Spinal cord (tissue), 9 donors: ENCODE measurements at regions not wholly inside any gene's neighbourhood (a gene's known extent, or its start where the extent isn't known, plus 50 kb on each side); places are given as distances from the start of the nearest gene placed in this dataset.
"Not testable (repeated sequence)": the region's sequence is repeated elsewhere in the genome, so short reads cannot be mapped to it uniquely, and the experiment has no call there.

Experiments
- DNase-seq, 6 donors: peaks; one replicate each; pipeline versions ENCODE4 v3.0.0 to v3.0.0-alpha.2; 2013 to 2015; ENCODE audit warnings: low spot score in 6 of 6, low read depth in 4 of 6
- H3K27ac ChIP-seq: one replicate; pipeline ENCODE4 v1.5.1; 2013; ENCODE audit warnings: low read depth, low read length, control low read depth
- H3K27me3 ChIP-seq: one replicate; pipeline ENCODE4 v1.6.1; 2013; ENCODE audit warnings: low read length; ENCODE audit not compliant: control insufficient read depth, insufficient read depth
- H3K36me3 ChIP-seq: one replicate; pipeline ENCODE4 v1.6.1; 2013; ENCODE audit warnings: low read length; ENCODE audit not compliant: control insufficient read depth, insufficient read depth
- H3K4me1 ChIP-seq: one replicate; pipeline ENCODE4 v1.6.1; 2013; ENCODE audit warnings: low read length; ENCODE audit not compliant: control insufficient read depth, insufficient read depth
- H3K4me3 ChIP-seq: one replicate; pipeline ENCODE4 v1.5.1; 2013; ENCODE audit warnings: low read depth, low read length, control low read depth
- H3K9me3 ChIP-seq: one replicate; pipeline ENCODE4 v1.6.1; 2013; ENCODE audit warnings: low read length; ENCODE audit not compliant: control insufficient read depth, insufficient read depth
- WGBS: methylation state at CpG from one replicate; pipeline ENCODE4 v1.1.5; 2013; ENCODE audit warnings: missing lambda C conversion rate; ENCODE audit not compliant: insufficient coverage; 5-methylcytosine and 5-hydroxymethylcytosine counted together
- donor health status: healthy.

GRCh38 chr9:85453850-85454249, 287.9 kb downstream of the AGTPBP1 start:
- no peak for DNase-seq
- no peaks in the 10 kb centered on the region for H3K4me1 ChIP-seq
- H3K4me3 ChIP-seq = no peak overlapping the region
- no CpG with 5 or more reads among the region's 5 CpGs for WGBS
- H3K27me3 ChIP-seq = no peaks in the 10 kb centered on the region
- no peaks in the 10 kb centered on the region for H3K9me3 ChIP-seq
- H3K36me3 ChIP-seq = no peaks in the 10 kb centered on the region
- H3K27ac ChIP-seq = no peak overlapping the region

GRCh38 chr9:85452841-85453240, 288.9 kb downstream of the AGTPBP1 start:
- 60% methylated on average over 1 of the region's 1 CpG for WGBS
- no peaks in the 10 kb centered on the region for H3K9me3 ChIP-seq
- no peak for DNase-seq
- no peaks in the 10 kb centered on the region for H3K36me3 ChIP-seq
- no peak overlapping the region for H3K27ac ChIP-seq
- no peak overlapping the region for H3K4me3 ChIP-seq
- no peaks in the 10 kb centered on the region for H3K4me1 ChIP-seq
- H3K27me3 ChIP-seq = no peaks in the 10 kb centered on the region

GRCh38 chr9:85451680-85452079, 290.1 kb downstream of the AGTPBP1 start:
- 81% methylated on average over 3 of the region's 3 CpGs for WGBS
- Histone ChIP-seq H3K9me3 (no peaks in the 10 kb centered on the region), H3K4me3 (no peak overlapping the region), H3K36me3 (no peaks in the 10 kb centered on the region), H3K27ac (no peak overlapping the region), H3K27me3 (no peaks in the 10 kb centered on the region), H3K4me1 (no peaks in the 10 kb centered on the region)
- DNase-seq = no peak

GRCh38 chr9:85445887-85446286, 295.9 kb downstream of the AGTPBP1 start:
- no peak for DNase-seq
- no peak overlapping the region for H3K27ac ChIP-seq
- H3K9me3 ChIP-seq = no peaks in the 10 kb centered on the region
- H3K4me3 ChIP-seq = no peak overlapping the region
- no peaks in the 10 kb centered on the region for H3K27me3 ChIP-seq
- H3K36me3 ChIP-seq = no peaks in the 10 kb centered on the region
- no peaks in the 10 kb centered on the region for H3K4me1 ChIP-seq

GRCh38 chr9:85444243-85444642, 297.5 kb downstream of the AGTPBP1 start:
- no peak for DNase-seq
- Histone ChIP-seq H3K36me3 (no peaks in the 10 kb centered on the region), H3K4me1 (peaks cover 7% of the 10 kb centered on the region), H3K27me3 (no peaks in the 10 kb centered on the region), H3K9me3 (no peaks in the 10 kb centered on the region), H3K27ac (no peak overlapping the region), H3K4me3 (no peak overlapping the region)
- 93% methylated on average over 3 of the region's 5 CpGs for WGBS

- Histone ChIP-seq H3K4me1 (peaks cover 7% of the 10 kb centered on the region), H3K27ac (no peak overlapping the region), H3K4me3 (no peak overlapping the region), H3K36me3 (no peaks in the 10 kb centered on the region), H3K9me3 (no peaks in the 10 kb centered on the region), H3K27me3 (no peaks in the 10 kb centered on the region)
- WGBS = 69% methylated on average over 7 of the region's 7 CpGs
- DNase-seq = no peak
Observed at GRCh38 chr9:85443190-85443598, 298.6 kb downstream of the AGTPBP1 start.

GRCh38 chr9:85439791-85440190, 302.0 kb downstream of the AGTPBP1 start:
- WGBS = 45% methylated on average over 5 of the region's 7 CpGs
- no peaks in the 10 kb centered on the region for H3K36me3 ChIP-seq
- H3K4me3 ChIP-seq = no peak overlapping the region
- DNase-seq = peak in 1 of 6 donors; percentile 63
- no peaks in the 10 kb centered on the region for H3K27me3 ChIP-seq
- H3K9me3 ChIP-seq = no peaks in the 10 kb centered on the region
- H3K4me1 ChIP-seq = peaks cover 7% of the 10 kb centered on the region
- no peak overlapping the region for H3K27ac ChIP-seq

GRCh38 chr9:85433956-85434355, 307.8 kb downstream of the AGTPBP1 start:
- 100% methylated on average over 1 of the region's 2 CpGs for WGBS
- H3K9me3 ChIP-seq, DNase-seq, H3K27me3 ChIP-seq, H3K27ac ChIP-seq, H3K4me3 ChIP-seq, H3K36me3 ChIP-seq: not testable (repeated sequence)
- H3K4me1 ChIP-seq = peaks cover 14% of the 10 kb centered on the region

GRCh38 chr9:85433551-85433950, 308.2 kb downstream of the AGTPBP1 start:
- H3K27ac ChIP-seq = not testable (repeated sequence)
- 86% methylated on average over 3 of the region's 3 CpGs for WGBS

GRCh38 chr9:85433046-85433445, 308.7 kb downstream of the AGTPBP1 start:
- no peaks in the 10 kb centered on the region for H3K9me3 ChIP-seq
- no peak overlapping the region for H3K27ac ChIP-seq
- no peak for DNase-seq
- H3K36me3 ChIP-seq = no peaks in the 10 kb centered on the region
- no peak overlapping the region for H3K4me3 ChIP-seq
- no peaks in the 10 kb centered on the region for H3K27me3 ChIP-seq
- WGBS = 93% methylated on average over 8 of the region's 8 CpGs
- peaks cover 19% of the 10 kb centered on the region for H3K4me1 ChIP-seq

More at GRCh38 chr9:85433551-85433950, 308.2 kb downstream of the AGTPBP1 start:
- DNase-seq, H3K9me3 ChIP-seq, H3K27me3 ChIP-seq, H3K36me3 ChIP-seq, H3K4me3 ChIP-seq: not testable (repeated sequence)
- peaks cover 18% of the 10 kb centered on the region for H3K4me1 ChIP-seq
